Ramos (cell line): ENCODE measurements at regions not wholly inside any gene's neighbourhood (a gene's known extent, or its start where the extent isn't known, plus 50 kb on each side); places are given as distances from the start of the nearest gene placed in this dataset.
"Not testable (repeated sequence)": the region's sequence is repeated elsewhere in the genome, so short reads cannot be mapped to it uniquely, and the experiment has no call there.

Source experiments
- in situ Hi-C: fragments of 300-500 bp; cut with MboI; formaldehyde crosslinking; loops from one replicate; pipeline ENCODE4 v1.14.3; 2022; ENCODE audit warnings: low sequenced_read_pairs; ENCODE audit not compliant: unreplicated experiment

DNA sequence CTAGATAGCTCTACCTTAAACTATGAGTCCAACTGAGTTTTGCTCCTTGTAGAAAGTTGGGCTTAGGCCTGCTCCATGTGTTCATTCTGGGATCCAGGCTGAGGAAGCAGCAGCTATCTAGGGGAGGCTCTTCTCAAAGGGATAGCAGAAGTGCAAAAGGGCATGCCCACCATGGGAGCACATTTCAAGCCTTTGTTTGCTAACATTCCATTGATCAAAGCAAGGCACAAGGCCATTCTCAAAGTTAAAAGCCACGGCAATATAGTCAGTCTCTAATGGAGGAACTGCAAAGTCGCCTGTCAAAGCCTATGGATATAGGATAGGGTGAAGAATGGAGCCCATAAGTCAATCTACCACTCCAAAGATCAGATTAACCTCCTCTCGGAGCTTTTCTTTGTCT lies 488.1 kb upstream of the ARX start:
- in situ Hi-C loops = no loop called here

DNA sequence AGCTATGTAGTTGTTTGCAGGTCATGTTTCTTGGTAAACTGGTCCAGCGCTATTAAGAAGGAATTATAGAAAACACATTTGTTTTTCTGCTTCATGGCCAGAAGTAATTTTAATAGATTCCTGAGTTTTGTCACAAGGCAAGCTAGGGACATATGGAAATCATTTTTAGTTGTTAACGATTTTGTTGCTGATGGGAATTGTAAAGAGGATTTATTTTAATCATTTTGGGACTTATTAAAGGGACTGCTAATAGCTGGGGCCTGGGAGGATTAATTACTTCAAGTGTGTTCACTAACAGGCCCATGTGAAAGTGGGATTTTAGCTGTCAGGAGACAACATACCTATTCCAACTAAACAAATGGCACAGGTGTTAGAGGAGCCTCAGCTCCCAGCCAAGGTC lies 492.0 kb upstream of the ARX start:
- in situ Hi-C loops = no loop called here

DNA sequence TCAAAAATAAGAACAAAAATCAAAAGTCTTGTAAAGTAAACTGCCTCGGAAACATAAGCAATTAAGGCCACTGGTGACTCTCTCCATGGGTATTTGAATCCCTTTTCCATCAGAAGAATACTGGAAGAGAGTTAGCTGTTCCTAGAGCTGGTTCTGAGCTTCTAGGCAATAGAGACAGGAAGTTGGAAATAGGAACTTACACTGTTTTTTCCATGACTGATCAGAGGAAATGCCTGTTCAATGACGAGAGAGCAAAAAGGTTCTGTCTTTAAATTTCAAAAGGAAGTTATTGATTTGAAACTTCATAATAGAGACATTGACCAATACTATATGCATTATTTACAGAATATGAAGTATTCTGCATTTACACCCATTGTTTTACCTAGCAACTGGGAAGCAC lies 503.5 kb upstream of the ARX start:
- in situ Hi-C loops = no loop called here

DNA sequence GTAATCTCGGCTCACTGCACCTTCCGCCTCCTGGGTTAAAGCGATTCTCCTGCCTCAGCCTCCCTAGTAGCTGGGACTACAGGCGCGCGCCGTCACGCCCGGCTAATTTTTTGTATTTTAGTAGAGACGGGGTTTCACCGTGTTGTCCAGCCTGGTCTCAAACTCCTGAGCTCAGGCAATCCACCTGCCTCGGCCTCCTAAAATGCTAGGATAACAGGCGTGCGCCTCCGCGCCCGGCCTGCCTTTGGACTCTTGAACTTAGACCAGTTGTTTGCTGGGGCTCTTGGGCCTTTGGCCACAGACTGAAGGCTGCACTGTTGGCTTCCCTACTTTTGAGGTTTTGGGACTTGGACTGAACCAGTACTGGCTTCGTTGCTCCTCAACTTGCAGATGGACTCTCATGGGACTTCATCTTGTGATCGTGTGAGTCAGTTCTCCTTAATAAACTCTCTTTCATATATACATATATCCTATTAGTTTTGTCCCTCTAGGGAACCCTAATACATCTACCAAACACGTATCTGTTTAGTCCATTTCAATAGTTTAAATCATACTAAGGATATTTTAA lies 506.8 kb upstream of the ARX start:
- in situ Hi-C loops = not testable (repeated sequence)

DNA sequence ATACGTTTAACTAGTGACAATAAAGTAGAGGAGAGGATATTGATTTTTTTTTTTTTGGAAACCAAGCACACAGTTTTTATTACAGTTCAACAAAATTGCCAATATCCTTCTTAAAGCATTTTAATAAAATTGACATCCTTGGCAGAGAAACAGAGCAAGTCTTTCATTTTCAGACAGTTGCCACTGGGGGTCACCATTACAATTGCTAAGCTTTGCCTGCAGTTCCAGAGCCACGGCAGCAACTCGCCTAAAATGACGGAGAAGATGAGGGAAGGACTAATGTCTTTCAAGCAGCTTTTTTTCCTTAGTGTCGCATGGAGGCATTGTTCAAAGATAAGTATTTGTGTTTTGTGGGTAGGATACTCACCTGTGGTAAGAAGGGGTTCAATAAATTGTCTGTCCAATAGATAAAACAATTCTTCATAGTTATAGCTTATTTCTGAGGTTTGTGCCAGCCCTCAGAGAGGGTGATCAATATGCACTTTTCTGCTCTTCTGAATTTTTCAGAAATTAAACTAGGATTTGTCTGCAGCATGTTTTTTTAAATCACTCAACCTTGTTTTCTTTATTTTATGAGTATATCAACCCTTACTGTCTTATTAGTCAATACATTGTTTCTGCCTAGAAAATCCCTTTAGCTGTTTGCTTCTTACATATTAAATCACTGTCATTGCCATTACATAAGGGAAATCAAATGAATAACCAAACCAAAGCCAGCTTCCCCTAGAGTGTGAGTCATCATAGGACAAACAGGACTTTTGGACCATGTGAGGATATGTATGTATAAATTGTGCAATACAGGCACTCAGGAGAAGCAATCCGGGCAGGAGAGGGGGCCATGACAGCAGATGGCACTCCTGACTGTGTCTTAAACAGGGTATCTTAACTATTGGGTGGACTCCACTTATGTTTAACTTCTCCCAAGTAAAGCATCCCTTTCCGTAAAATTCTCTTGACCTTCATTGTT lies 508.1 kb upstream of the ARX start:
- in situ Hi-C loops = no loop called here

DNA sequence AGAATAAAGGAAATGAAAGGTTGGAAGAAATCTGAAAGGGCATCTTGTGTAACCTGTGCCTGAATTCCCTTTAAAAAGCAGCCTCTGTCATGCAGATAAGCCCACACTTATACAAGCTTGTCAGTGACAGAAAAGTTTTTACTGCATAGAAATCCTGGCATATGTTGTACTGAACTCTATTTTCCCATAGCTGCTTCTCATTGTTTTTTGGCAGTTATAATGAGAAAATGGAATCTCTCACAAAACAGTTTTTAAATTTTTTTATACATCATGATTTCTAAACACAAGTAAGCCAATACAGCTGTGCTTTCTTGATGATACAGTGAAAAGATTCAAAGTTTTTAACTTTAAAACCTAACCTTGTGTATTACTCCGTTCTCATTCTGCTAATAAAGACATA lies 511.4 kb upstream of the ARX start:
- in situ Hi-C loops = no loop called here

DNA sequence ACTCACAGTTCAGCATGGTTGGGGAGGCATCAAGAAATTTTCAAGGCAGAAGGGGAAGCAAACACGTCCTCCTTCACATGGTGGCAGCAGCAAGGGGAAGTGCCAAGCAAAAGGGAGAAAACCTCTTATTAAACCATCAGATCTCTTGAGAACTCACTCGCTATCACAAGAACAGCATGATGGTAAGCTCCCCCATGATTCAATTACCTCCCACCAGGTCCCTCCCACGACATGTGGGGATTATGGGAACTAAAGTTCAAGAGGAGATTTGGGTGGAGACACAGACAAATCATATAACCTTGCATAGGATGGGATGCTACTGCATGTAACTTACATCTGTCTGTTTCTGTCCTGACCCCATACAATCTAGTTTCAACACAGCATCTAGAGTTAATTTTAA lies 511.8 kb upstream of the ARX start:
- in situ Hi-C loops = no loop called here

DNA sequence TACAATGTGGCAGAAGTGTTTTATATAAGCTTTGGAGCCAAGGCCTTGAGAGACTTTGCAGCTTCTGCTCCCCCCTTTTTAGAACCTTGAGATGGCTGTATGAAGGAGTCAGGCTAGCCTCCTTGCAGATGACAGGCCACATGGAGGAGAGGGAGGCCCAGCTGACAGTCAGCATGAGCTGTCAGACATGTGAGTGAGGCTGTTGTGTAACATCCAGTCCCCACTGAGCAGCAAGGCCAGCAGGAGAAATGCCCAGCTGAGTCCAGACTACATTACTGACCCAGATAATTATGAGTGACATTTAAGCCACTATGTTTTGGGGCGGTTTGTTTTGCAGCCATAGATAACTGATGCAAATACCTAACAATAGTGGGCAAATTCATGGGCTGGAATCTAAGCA lies 515.3 kb upstream of the ARX start:
- in situ Hi-C loops = no loop called here

DNA sequence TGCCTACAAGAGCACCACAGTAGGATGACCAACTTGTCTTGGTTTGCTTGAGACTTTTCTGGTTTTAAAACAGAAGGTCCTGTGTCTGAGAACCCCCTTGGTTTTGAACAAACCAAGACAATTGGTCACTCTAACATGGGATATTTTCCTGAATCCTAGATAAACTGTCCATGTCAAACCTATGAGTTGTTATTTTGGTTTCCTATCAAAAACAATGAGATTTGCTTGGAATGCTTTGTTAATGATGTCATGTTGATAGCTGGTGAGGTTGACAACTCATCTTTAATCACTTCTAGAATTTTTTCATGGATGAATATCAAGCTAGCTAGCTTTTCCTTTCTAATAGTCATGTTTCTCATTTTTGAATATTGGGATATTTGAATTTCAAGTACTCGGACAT lies 518.3 kb upstream of the ARX start:
- in situ Hi-C loops = no loop called here

DNA sequence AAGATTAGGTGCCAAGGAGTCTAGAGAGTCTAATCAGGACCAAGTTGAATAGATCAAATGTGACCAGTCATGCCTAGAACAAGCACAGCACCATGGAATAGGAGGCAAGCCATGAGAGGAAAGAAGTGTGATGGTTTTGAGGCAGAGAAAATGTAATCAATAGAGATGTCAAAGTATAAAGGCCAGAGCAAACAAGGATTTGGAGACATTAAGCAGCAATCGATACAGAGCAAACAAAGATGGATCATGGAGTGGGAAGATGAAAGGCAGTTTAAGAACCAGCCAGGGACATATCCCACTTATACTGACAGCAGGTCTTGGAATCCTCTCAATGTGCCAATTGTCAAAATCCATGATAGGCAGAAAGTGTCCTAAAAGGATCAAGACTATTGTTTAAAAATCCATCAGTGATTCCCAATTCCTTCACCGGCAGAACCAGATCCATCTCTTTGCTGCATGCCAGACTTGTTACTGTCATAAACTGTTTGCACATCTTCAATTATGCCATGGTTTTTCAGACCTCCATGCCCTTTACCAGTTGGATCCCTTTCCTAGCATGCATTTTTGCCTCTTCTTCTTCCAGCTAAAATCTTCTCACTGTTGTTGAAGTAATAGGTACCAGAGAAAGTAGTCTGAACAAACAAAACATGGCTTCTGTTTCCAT lies 520.7 kb upstream of the ARX start:
- in situ Hi-C loops = no loop called here

DNA sequence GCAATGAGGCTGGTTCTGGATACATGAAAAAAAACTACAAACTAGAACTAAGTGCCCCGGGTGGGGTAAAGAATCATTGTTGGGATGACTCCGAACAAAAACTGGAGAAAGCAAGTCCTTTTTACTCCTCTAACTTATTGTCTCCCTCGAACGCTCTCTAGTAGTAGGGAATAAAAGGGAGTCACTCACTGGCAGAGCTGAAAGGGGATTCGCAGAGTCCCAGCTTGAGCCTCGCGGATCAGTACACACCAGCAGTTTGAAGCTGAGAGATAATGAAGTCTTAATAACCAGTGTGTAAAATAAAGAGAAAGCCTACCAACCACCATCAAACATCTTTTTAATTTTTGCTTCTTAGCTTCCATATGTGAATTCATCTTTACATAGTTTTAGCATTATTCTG lies 521.9 kb upstream of the ARX start:
- in situ Hi-C loops = no loop called here

DNA sequence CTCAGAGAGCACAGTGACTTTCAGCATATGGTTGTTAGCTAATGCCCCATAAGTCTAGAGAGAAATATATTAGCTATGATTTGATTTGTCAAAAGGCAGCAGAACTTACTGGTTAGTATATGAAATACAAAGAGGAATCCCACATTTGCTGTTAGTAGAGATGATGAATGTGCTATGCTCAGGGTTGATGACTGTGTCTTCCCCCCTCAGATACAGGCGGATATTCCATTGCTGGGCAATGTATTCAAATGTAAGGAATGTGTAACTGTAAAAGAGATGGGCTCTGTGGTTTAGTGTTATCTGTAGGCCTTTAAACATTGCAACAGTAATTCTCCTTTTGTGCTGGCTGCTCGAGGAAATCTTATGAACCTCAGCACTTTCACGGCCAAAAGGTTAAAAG lies 528.9 kb upstream of the ARX start:
- in situ Hi-C loops = no loop called here

DNA sequence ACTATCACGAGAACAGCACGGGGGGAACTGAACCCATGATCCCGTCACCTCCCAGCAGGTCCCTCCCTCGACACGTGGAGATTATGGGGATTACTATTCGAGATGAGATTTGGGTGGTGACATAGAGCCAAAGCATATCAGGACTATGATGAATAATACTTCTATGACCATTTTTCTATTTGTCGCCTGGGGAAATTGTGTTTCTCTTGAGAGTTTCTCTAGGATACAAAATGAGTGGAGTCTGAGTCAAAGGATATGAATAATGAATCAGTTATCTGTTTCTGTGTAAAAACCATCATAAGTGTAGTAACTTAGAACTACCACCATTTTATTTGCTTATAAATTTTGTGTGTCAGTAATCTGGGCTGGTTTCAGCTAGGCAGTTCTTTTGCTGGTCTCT lies 533.0 kb upstream of the ARX start:
- in situ Hi-C loops = no loop called here

DNA sequence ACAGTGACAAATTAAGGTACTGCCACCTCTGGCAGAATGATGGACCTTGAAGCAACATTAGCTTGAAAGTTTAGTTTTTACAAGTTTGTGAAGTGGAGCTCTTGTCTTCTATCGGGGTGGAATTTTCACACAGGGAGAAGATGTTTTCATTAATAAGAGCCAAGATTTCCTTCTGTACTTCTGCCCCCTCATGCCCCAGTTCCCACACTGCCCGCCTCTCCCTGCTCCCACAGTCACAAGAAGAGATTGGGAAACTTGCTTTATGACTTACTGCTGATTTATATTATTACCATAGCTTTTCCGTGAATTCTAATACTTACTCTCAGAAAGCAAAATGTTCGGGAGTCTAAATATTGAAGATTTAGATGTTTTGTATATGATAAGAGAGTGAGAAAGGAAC lies 539.8 kb upstream of the ARX start:
- in situ Hi-C loops = no loop called here

DNA sequence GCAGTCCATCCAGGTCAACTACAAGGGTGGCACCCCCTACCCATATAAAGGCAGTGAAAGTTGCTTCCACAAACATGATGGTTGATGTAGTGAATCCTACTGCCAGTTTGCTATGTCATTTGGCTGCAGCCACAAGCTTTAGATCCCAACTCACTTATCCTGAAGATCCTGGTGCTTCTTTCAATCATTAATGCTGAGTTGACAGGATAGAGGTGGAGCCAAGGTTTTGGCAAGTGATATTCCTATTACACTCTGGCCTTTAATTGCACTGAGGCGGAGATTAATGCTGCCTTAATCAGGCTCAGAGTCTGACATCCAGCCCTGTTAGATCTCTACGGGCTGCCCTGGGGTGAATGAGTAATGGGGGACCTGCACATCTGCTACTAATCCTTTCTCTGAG lies 542.4 kb upstream of the ARX start:
- in situ Hi-C loops = no loop called here

DNA sequence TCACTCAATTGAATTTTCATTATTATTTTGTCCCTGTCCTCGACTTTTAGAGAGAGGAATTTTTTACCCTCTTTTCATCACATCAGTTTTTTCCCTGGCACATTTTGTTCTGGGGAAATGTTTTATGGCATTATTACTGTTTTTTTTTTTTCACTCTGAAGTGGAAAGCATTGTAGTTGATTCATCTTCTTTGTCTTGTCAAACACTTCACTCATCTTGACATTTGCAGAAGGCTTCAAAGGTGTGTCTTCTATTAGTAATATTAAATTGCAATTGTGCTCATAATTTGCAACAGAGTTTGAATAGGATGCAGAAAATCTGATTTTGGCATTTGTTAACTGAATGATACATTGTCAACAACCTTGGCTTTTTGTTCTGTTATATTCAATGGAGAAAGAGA lies 545.4 kb upstream of the ARX start:
- in situ Hi-C loops = no loop called here

DNA sequence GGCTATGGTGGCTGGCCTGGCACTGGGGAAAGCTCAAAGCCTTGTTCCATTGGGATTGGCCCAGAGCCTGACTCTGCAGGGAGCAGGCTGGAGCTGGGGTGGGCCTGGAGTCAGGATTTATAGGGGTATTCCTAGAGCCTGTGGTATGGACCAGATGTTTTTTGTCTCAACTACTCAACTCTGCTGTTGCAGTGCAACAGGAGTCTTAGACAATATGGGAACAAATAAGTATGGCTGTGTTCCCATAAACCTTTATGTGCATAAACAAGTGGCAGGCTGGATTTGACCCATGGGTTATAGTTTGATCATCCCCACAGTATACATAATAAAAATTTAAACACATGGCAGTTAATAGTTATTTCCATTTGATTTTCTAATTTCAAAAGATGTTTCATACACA lies 557.9 kb upstream of the ARX start:
- in situ Hi-C loops = no loop called here

DNA sequence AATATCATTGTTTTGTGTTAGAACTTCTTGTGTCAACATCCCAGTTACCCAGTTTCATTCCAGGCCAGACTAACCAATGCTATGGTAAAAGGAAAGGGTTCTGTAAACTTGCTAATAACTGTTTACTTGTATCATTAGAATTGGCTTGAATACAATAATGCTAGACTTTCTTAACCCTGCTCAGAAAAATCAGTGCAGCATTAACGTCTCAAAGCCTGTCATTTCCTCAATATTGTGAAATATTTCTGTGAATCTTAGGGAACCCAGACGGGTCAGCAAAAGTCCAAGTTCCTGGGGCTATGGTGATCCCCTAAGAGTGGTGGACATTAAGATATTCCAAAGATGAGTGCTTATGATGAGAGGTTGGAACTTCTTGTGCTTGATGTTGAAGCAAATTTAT lies 541.2 kb upstream of the MAGEB18 start:
- in situ Hi-C loops = loop anchor here (25.0 kb wide), 1 partner anchor 90 kb away; no protein-coding TSS in a partner anchor

DNA sequence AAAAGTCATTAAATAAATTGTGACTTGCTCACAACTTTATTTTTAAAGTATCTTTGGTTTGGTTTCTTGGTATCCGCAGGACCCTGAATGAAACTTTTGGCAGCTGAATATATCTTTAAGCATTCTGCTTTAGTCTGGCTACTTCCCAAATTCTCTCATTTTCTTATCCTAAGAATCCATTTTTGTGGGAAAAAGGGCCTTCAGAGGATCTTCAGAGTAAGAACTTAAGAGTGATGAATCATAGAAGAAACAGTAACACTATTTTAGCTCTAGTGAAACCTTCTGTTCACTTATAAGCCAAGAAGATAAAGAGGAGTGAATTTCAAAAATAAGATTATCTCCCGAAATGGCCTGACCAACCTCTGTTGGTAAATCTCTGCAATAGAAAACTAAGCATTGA lies 540.6 kb upstream of the MAGEB18 start:
- in situ Hi-C loops = loop anchor here (25.0 kb wide), 1 partner anchor 90 kb away; no protein-coding TSS in a partner anchor

DNA sequence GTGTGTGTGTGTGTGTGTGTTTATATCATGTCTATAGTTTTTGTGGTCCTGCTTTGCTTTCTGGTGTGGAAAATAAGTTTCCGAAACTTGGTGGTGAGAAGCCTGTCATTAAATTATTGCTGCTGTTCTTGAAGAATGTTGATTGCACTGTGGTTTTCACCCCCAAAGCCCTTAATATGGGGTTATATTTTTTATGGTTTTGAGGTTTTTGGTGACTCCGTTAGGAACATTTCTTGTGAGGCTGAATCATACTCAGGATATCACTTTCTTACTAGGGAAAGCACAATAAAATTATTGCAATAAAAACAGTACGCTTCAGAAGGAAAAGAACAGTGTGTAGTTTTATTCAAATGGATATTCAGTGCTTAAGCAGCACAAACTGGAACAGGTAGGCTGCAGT lies 539.1 kb upstream of the MAGEB18 start:
- in situ Hi-C loops = loop anchor here (25.0 kb wide), 1 partner anchor 88 kb away; no protein-coding TSS in a partner anchor

DNA sequence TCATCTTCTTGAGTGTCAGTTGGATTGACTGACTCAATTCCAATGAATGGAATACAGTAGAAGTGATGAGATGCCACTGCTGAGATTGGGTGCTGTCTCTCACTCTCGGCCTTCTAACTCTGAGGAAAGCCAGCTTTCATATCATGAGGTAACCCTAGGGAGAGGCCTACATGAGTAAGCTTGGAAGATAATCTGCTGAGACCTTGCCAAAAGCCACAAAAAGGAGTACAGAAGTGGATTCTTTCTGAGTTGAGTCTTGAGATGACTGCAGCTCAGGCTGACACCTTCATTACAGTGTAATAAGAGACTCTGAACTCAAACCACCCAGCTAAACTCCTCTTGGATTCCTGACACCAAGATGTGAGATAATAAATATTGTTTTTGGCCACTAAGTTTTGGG lies 537.4 kb upstream of the MAGEB18 start:
- in situ Hi-C loops = no loop called here
